ACC112 (cell line): ENCODE measurements at regions not wholly inside any gene's neighbourhood (a gene's known extent, or its start where the extent isn't known, plus 50 kb on each side); places are given as distances from the start of the nearest gene placed in this dataset.
"Not testable (repeated sequence)": the region's sequence is repeated elsewhere in the genome, so short reads cannot be mapped to it uniquely, and the experiment has no call there.

Experiments
- H2AFZ ChIP-seq: fragments of 200-600 bp; sonication (generic); one replicate; pipeline ENCODE4 v1.6.0; 2017; ENCODE audit warnings: antibody characterized with exemption, low read length; ENCODE audit not compliant: unreplicated experiment
- H3K27ac ChIP-seq: fragments of 200-600 bp; sonication (generic); 2 replicates; pipeline ENCODE4 v1.5.1; 2014; ENCODE audit warnings: low read depth, mild to moderate bottlenecking, antibody characterized with exemption, low read length, moderate library complexity
- H3K27me3 ChIP-seq: fragments of 200-600 bp; sonication (generic); 2 replicates; pipeline ENCODE4 v1.6.1; 2014; ENCODE audit warnings: mild to moderate bottlenecking, antibody characterized with exemption, low read length, moderate library complexity, mixed read lengths; ENCODE audit not compliant: insufficient read depth
- H3K36me3 ChIP-seq: fragments of 200-600 bp; sonication (generic); 2 replicates; pipeline ENCODE4 v1.6.1; 2016; ENCODE audit warnings: mild to moderate bottlenecking, antibody characterized with exemption, low read length, moderate library complexity, mixed read lengths; ENCODE audit not compliant: insufficient read depth
- H3K4me1 ChIP-seq: fragments of 200-600 bp; sonication (generic); one replicate; pipeline ENCODE4 v1.6.1; 2016; ENCODE audit warnings: low read length, mixed read lengths; ENCODE audit not compliant: insufficient read depth, unreplicated experiment, control insufficient read depth
- H3K4me3 ChIP-seq: fragments of 200-600 bp; sonication (generic); 2 replicates; pipeline ENCODE4 v1.5.1; 2014; ENCODE audit warnings: mild to moderate bottlenecking, low read depth, low read length
- H3K79me2 ChIP-seq: fragments of 200-600 bp; sonication (generic); one replicate; pipeline ENCODE4 v1.6.0; 2016; ENCODE audit warnings: low read length; ENCODE audit not compliant: control insufficient read depth, unreplicated experiment, insufficient read depth

DNA sequence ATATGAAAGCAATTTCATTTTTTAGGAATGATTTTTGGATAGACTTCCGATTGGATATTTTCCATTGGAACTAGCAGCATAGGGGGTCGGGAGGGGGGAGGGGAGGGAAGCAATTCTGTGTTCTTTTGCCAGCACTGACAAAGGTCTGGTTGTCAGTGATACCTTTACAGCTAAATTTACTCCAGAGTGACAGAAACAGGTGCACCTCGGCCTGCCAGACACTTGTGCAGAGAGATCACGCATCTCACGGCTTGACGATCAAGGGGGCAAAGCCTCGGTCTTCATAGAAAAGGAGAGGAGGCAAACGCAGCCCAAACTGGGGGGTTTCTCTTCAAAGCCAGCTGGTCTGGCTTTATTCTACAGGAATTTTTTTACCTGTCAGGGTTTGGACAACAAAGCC is 339.0 kb downstream of the TYW1 start:
- not testable (repeated sequence) for H3K4me3 ChIP-seq, H3K36me3 ChIP-seq

DNA sequence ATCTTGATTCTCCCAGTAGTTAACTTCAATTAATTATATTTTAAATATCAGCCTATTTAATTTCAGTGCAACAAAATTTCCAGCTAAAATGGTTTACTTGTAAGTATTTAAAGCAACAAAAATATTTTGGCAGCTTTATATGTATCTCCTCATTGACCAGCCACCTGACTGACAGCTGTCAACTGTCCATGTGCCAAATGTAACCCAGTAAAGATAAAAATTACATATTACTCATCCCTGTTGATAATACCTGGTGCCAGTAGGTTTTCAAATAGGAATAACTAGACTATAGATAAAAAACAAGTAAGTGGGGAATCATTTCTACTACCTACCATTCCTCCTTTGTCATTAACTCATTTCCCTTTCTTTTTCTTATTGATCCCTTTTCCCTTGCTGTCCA is 341.9 kb downstream of the TYW1 start:
- H3K27ac ChIP-seq = not testable (repeated sequence)

More for the DNA sequence above, 339.0 kb downstream of the TYW1 start:
- H3K4me1 ChIP-seq, H3K79me2 ChIP-seq, H3K27me3 ChIP-seq, H3K27ac ChIP-seq, H2AFZ ChIP-seq: not testable (repeated sequence)

DNA sequence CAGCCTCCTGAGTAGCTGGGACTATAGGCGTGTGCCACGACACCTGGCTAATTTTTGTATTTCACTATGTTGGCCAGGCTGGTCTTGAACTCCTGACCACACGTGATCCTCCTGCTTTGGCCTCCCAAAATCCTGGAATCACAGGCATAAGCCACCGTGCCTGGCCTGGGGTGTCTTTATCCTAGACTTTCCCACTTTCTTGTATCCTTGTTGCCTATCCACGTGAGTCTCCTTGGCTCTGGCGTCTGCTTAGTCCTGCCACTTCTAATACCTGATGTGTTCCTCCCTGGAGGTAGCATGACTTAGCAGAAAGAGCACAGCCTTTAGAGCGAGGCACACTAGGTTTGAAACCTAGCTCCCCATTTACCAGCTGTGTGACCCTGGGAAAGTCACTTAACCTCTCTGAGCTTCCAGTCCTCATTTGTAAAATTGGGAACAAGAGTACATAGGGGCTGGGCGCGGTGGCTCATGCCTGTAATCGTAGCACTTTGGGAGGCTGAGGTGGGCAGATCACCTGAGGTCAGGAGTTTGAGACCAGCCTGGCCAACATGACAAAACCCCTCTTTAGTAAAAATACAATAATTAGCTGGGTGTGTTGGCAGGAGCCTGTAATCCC is 344.6 kb downstream of the TYW1 start:
- Histone ChIP-seq H3K4me3 (no peak overlapping the region), H2AFZ (no peak overlapping the region), H3K27ac (no peak overlapping the region), H3K4me1 (no peaks in the 10 kb centered on the region), H3K27me3 (no peaks in the 10 kb centered on the region), H3K79me2 (no peaks in the 10 kb centered on the region), H3K36me3 (no peaks in the 10 kb centered on the region)

More for the DNA sequence above, 341.9 kb downstream of the TYW1 start:
- not testable (repeated sequence) for H3K27me3 ChIP-seq, H3K36me3 ChIP-seq, H2AFZ ChIP-seq, H3K79me2 ChIP-seq, H3K4me3 ChIP-seq, H3K4me1 ChIP-seq

DNA sequence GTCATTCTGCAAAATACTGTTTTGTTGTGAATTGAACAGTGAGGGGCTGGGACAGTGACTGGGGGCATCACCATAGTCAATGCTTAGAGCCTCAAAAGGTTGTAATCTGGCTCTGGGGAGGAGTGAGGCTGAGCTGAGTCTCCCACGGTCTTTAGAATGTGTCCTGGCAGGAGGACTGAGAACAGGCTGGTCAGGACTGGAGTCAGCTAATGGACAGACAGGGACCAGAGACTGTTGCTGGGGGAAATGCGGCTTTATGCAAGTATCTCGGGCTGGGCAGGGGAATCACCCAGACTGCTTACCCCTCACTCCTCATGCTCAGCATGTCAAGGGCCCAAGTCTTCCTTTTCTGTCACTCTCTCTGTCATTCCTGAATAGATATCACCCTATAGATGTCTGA is 346.5 kb downstream of the TYW1 start:
- no peaks in the 10 kb centered on the region for H3K79me2 ChIP-seq
- no peaks in the 10 kb centered on the region for H3K4me1 ChIP-seq
- no peak overlapping the region for H3K4me3 ChIP-seq
- H3K36me3 ChIP-seq = no peaks in the 10 kb centered on the region
- H3K27me3 ChIP-seq = no peaks in the 10 kb centered on the region
- no peak overlapping the region for H2AFZ ChIP-seq
- no peak overlapping the region for H3K27ac ChIP-seq

DNA sequence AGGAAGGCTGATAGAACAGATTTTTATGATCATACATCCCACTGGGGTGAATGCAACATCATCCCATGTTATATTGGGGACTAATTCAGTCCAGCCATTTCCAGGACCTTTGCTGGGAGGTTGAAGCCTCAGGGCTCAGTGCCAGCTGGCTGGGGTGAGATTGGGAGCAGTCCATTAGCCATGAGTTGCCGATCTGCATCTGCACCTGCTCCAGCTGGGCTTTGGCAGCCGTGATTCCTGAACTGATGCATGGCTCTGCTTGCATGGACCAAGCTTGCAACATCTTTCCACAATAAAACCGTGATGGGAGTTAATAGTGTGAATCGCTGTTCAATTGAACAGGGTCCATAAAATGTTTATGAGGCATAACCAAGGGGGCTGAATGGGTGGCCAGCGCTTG is 346.9 kb downstream of the TYW1 start:
- Histone ChIP-seq H3K27ac (no peak overlapping the region), H2AFZ (no peak overlapping the region), H3K4me3 (no peak overlapping the region), H3K79me2 (no peaks in the 10 kb centered on the region), H3K36me3 (no peaks in the 10 kb centered on the region), H3K27me3 (no peaks in the 10 kb centered on the region), H3K4me1 (no peaks in the 10 kb centered on the region)

DNA sequence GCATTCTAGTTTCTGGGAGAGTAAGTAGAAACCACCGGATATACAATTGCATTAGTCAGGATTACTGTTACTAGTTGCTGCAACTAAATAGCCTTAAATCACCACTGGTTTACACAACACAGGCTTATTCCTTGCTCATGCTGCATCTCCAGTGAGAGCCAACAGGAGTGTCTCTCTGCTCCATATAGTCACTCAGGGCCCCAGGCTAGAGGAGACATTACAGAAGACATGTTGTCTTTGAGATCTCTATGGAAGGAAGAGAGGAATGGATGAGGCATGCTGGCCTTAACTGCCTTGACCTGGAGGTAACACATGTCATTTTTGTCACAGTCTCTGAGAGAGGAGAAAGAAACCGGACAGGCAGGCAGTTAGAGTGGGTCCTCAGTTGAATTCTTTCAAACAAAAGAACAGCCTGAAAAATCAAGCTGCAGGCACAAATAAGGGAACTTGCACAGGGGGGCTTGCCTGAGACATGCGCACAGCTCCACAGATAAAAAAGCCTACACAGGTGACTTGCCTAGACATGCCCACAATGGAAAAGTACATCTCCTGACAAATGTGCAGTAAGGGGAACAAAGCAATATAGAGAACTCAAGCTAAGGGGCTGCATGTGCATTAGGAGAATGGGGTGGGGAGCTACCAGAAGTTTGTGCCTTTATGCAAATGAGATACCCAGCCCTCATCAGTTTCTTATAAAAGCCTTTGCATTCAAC is 348.0 kb downstream of the TYW1 start:
- no peak overlapping the region for H3K27ac ChIP-seq

DNA sequence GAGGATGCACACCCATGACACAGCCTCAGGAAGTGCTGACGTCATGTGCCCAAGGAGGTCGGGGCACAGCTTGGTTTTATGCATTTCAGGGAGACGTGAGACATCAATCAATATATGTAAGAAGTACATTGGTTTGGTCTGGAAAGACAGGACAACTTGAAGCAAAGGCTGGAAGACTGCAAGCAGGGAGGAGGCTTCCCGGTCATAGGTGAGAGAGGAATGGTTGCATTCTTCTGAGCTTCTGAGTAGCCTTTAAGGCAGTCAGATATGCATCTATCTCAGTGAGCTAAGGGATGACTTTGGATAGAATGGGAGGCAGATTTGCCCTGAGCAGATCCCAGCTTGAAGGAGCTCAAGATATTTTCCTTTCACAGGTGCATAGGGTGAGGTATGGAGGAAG is 349.5 kb downstream of the TYW1 start:
- no peak overlapping the region for H2AFZ ChIP-seq
- H3K79me2 ChIP-seq = no peaks in the 10 kb centered on the region
- H3K4me3 ChIP-seq = no peak overlapping the region
- no peaks in the 10 kb centered on the region for H3K4me1 ChIP-seq
- no peaks in the 10 kb centered on the region for H3K36me3 ChIP-seq
- H3K27me3 ChIP-seq = no peaks in the 10 kb centered on the region
- no peak overlapping the region for H3K27ac ChIP-seq

More for the DNA sequence above, 348.0 kb downstream of the TYW1 start:
- Histone ChIP-seq H3K36me3 (no peaks in the 10 kb centered on the region), H3K4me1 (no peaks in the 10 kb centered on the region), H3K4me3 (no peak overlapping the region), H3K27me3 (no peaks in the 10 kb centered on the region), H3K79me2 (no peaks in the 10 kb centered on the region), H2AFZ (no peak overlapping the region)

DNA sequence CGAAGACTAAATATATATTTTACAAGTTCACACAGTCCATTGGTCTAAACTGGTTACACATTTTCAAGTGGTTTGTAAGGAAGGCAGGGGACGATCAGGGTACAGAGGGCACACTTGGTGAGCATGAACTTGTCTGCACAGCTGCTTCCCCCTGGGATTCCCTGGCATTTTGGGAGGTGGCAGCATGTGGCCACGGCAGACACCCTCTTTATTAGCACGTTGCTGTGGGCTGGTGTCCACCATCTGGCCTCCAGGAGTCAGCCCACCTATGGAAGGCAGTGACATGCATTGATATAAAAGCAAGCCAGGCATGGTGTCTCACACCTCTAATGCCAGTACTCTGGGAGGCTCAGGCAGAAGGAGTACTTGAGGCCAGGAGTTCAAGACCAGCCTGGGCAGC is 350.2 kb downstream of the TYW1 start:
- Histone ChIP-seq H3K4me1 (no peaks in the 10 kb centered on the region), H3K27ac (no peak overlapping the region), H2AFZ (no peak overlapping the region)

DNA sequence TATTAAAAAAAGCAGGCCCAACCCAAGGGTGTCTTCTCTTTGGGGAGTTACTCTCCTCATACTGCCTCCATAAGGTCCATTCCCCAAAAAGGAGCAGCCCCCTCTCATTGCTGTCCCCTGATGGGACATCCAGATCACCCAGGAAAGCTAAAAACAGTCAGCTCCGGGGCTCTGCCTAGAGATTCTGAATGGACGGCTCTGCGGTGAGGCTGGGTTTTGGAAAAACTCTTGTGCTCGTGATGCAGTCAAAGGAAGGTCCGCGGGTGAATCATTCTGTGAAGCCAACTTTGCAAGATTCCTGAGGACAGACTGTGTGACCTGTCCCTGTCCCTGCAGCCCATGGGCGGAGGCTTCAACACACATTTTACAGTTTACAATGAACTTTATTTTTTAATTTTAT is 351.5 kb downstream of the TYW1 start:
- Histone ChIP-seq H3K27me3 (no peaks in the 10 kb centered on the region), H3K79me2 (no peaks in the 10 kb centered on the region), H2AFZ (no peak overlapping the region), H3K27ac (no peak overlapping the region), H3K4me1 (no peaks in the 10 kb centered on the region), H3K4me3 (no peak overlapping the region), H3K36me3 (no peaks in the 10 kb centered on the region)

More for the DNA sequence above, 350.2 kb downstream of the TYW1 start:
- Histone ChIP-seq H3K36me3 (no peaks in the 10 kb centered on the region), H3K79me2 (no peaks in the 10 kb centered on the region), H3K27me3 (no peaks in the 10 kb centered on the region), H3K4me3 (no peak overlapping the region)

DNA sequence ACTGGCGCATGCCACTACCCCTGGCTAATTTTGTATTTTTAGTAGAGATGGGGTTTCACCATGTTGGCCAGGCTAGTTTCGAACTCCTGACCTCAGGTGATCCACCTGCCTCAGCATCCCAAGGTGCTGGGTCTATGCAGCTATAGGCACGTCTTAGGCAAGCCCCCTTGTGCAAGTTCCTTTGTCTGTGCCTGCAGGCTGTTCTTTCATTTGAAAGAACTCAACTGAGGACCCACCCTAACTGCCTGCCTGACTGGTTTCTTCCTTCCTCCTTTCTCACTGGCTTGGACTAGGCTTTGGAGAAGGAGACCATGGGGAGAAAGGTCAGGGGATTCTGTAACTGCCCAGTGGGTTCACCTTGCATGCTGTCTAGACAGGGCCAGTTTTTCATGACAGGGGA is 361.0 kb downstream of the TYW1 start:
- H2AFZ ChIP-seq, H3K36me3 ChIP-seq, H3K27ac ChIP-seq, H3K27me3 ChIP-seq, H3K79me2 ChIP-seq, H3K4me3 ChIP-seq, H3K4me1 ChIP-seq: not testable (repeated sequence)

DNA sequence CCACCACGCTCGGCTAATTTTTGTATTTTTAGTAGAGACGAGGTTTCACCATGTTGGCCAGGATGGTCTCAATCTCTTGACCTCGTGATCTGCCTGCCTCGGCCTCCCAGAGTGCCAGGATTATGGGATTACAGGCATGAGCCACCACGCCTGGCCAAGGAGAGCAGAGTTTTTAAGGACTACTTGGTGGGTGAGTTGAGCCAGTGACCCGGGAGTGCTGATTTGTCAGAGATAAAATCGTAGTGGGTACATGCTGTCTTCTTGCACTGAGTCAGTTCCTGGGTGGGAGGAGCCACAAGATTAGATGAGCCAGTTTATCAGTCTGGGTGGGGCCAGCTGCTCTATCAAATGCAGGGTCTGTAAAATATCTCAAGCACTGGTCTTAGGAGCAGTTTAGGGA is 361.7 kb downstream of the TYW1 start:
- H3K27ac ChIP-seq, H3K4me1 ChIP-seq, H3K27me3 ChIP-seq, H2AFZ ChIP-seq, H3K36me3 ChIP-seq, H3K79me2 ChIP-seq, H3K4me3 ChIP-seq: not testable (repeated sequence)
